SK-N-MC (cell line): ENCODE measurements at regions not wholly inside any gene's neighbourhood (a gene's known extent, or its start where the extent isn't known, plus 50 kb on each side); places are given as distances from the start of the nearest gene placed in this dataset.

Experiments
- DNase-seq: peaks from one replicate; pipeline ENCODE4 v3.0.0-alpha.2; 2011; ENCODE audit warnings: low read depth, low spot score
- H3K27ac ChIP-seq: fragments of 200-600 bp; sonication (generic); 2 replicates; pipeline ENCODE4 v1.5.1; 2016; ENCODE audit warnings: mixed run types
- H3K36me3 ChIP-seq: fragments of 200-600 bp; sonication (generic); 2 replicates; pipeline ENCODE4 v1.6.1; 2017; ENCODE audit warnings: antibody characterized with exemption, low read length, mixed read lengths; ENCODE audit not compliant: insufficient read depth
- H3K4me3 ChIP-seq: fragments of 200-600 bp; sonication (generic); 2 replicates; pipeline ENCODE4 v1.5.1; 2016
- H3K9ac ChIP-seq: fragments of 200-600 bp; sonication (generic); 2 replicates; pipeline ENCODE4 v1.8.0; 2017; ENCODE audit warnings: mixed run types, mixed read lengths; ENCODE audit not compliant: insufficient read length
- H3K9me3 ChIP-seq: fragments of 200-600 bp; sonication (generic); 2 replicates; pipeline ENCODE4 v1.6.1; 2017; ENCODE audit warnings: low read depth, mild to moderate bottlenecking, antibody characterized with exemption, low read length, moderate library complexity, mixed read lengths
- EZH2 ChIP-seq: fragments of 200-600 bp; sonication (generic); IDR thresholded peaks from one replicate; pipeline ENCODE4 v1.6.1; 2017; ENCODE audit warnings: antibody characterized with exemption
- FOXP2 ChIP-seq: optimal IDR thresholded peaks from 2 replicates; pipeline ENCODE3; 2011; ENCODE audit warnings: mild to moderate bottlenecking, moderate library complexity; ENCODE audit not compliant: insufficient read depth; ENCODE audit errors: extremely low read length, control extremely low read depth
- POLR2AphosphoS5 ChIP-seq: IDR thresholded peaks from 2 replicates; pipeline ENCODE4 v1.6.1; 2012; ENCODE audit warnings: mild to moderate bottlenecking, low read depth, low read length, borderline replicate concordance

DNA sequence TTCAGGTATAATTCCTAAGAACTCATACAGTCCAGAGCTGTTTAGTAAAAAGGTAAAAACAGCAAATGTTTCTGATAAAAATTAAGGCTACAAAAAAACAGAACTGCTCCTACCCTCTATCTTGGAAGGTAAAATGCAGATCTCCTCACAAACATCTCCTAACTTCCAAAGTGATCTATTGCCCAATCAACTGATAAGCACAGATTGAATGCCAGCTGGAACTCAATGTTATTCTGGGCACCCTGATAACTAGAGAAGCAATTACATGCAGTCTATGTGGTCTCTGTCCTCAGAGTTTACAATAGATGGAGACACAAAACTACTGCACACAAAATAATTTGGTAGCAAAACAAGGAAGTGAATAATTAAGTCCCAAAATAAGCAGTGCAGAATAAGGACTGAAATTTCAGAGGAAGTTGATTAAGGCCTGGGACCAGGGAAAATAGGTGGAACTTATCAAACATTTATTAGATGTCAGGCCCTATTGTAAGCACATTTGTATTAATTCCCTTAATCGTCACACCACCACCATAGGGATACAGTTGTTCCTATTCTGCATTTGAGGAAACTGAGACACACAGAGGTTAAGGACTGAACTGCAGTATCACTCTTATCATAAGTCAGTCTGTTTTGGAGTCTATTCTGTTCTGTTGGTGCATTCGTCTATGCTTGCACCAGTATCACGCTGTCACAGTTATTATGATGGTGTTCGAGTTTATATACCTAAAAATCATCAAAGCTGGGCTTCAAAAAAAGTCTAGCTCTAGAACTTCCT lies 102.2 kb upstream of the TARS1 start:
- H3K27ac ChIP-seq = no peak overlapping the region
- DNase-seq = no peak

DNA sequence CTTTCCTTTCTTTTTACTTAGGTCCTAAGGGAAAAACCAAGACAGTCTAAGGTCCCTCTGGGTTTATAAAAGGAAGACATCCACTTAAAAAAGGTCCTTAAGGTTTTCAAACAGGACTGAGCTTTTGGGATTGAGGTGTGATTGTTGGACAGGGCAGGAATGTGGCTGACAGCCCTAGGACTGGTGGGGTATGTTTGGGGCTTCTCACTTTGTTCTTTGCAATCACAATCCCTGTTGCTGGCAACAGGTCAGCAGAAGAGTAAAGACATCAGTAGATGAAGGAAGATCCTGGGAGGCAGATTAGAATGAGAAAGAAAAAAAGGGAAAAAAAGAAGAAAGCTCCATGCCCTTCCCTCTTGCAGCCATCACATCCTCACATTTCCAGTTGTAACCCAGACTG lies 101.4 kb upstream of the TARS1 start:
- TF ChIP-seq POLR2AphosphoS5 = no peak
- no peak for TF ChIP-seq FOXP2
- TF ChIP-seq EZH2 = no peak
- no peak overlapping the region for H3K9ac ChIP-seq
- H3K9me3 ChIP-seq = no peaks in the 10 kb centered on the region
- DNase-seq = no peak
- no peak overlapping the region for H3K4me3 ChIP-seq
- no peak overlapping the region for H3K27ac ChIP-seq
- no peaks in the 10 kb centered on the region for H3K36me3 ChIP-seq

More for the DNA sequence above, 102.2 kb upstream of the TARS1 start:
- H3K36me3 ChIP-seq = no peaks in the 10 kb centered on the region
- no peaks in the 10 kb centered on the region for H3K9me3 ChIP-seq
- H3K9ac ChIP-seq = no peak overlapping the region
- no peak for TF ChIP-seq FOXP2
- no peak for TF ChIP-seq POLR2AphosphoS5
- TF ChIP-seq EZH2 = no peak
- H3K4me3 ChIP-seq = no peak overlapping the region

DNA sequence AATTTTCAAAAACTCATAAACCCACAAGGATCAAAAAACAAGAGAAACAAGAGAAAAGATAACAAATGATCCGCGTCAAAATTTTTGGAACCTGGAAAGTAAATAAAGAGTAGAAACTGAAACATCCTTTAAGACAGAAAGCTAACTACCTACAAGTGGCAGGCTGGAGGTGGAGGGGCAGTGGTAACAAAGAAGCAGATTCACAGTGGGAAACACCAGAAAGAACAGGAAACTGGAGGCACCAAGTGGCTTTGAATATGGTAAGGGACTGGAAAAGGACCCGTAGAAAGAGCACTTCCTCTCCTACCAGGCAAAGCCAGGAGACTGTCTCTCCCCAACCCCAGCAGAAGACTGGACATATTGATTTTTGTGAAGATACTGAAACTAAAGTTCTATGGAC lies 100.6 kb upstream of the TARS1 start:
- Histone ChIP-seq H3K4me3 (no peak overlapping the region), H3K9me3 (no peaks in the 10 kb centered on the region), H3K9ac (no peak overlapping the region), H3K36me3 (no peaks in the 10 kb centered on the region), H3K27ac (no peak overlapping the region)
- no peak for DNase-seq
- TF ChIP-seq FOXP2 (no peak), EZH2 (no peak), POLR2AphosphoS5 (no peak)

DNA sequence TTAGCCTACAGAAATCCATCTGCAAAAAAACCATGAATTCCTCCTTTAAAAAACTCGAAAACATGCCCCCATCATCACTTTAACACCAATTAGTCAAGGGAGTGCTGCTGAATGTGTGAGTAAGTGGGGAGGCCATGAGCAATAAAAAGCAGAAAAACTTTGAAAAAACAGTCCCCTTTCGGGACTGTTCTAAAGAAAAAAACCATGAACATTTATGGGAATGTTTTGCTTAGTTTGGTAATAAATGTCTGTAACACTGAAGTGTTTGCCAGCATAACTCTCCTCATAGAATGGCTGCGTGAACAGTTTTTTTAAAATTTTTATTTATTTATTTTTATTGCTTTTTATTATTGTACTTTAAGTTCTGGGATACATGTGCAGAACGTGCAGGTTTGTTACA lies 99.4 kb upstream of the TARS1 start:
- TF ChIP-seq EZH2 = no peak
- TF ChIP-seq FOXP2 = no peak
- TF ChIP-seq POLR2AphosphoS5 = no peak
- no peak overlapping the region for H3K9ac ChIP-seq
- no peak overlapping the region for H3K27ac ChIP-seq
- no peak overlapping the region for H3K4me3 ChIP-seq
- no peaks in the 10 kb centered on the region for H3K9me3 ChIP-seq
- DNase-seq = no peak
- no peaks in the 10 kb centered on the region for H3K36me3 ChIP-seq

DNA sequence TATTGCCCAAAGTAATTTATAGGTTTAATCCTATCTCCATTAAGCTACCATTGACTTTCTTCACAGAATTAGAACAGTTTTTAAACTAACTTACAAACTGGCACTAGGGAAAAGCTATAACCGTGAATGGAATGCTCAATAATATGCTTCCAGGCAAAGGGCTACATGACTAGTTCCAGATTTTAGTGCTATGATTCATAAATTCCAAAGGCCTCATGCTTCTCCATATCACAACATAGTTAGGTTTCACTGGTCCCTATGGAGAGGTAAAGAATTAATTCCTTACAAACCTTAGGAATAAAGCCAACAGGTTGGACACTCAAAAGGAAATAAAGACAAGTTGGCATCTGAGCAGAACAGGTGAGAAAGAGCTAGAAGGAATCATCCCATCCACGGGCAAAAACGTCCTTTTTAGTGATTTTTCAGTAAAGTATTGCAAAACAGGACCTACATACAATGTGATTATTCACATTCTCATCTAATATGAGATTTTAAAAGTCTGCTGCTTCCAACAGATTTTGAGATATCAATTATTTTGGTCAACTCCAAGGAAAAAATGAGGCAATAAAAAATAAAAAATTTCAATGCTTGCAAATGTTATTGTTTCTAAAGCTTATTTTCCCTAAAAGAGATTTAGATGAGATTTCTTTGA lies 97.0 kb upstream of the TARS1 start:
- TF ChIP-seq EZH2 (no peak), POLR2AphosphoS5 (no peak), FOXP2 (no peak)
- H3K27ac ChIP-seq = no peak overlapping the region
- no peak overlapping the region for H3K9ac ChIP-seq
- H3K4me3 ChIP-seq = no peak overlapping the region
- H3K9me3 ChIP-seq = no peaks in the 10 kb centered on the region
- no peak for DNase-seq
- H3K36me3 ChIP-seq = no peaks in the 10 kb centered on the region

DNA sequence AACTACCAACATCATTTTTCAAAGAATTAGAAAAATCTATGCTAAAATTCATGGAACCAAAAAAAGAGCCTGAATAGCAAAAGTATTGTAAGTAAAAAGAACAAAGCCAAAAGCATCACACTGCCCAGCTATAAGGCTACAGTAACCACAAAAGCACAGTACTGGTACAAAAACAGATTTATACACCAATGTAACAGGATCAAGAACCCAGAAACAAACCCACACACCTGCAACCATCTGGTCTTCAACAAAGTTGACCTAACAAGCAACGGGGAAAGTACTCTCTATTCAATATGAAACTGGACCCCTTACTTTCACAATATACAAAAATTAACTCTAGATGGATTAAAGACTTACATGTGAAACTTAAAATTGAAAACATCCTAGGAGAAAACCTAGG lies 94.2 kb upstream of the TARS1 start:
- no peak overlapping the region for H3K4me3 ChIP-seq
- H3K36me3 ChIP-seq = no peaks in the 10 kb centered on the region
- no peak overlapping the region for H3K9ac ChIP-seq
- no peak overlapping the region for H3K27ac ChIP-seq
- no peaks in the 10 kb centered on the region for H3K9me3 ChIP-seq
- TF ChIP-seq EZH2 (no peak), POLR2AphosphoS5 (no peak), FOXP2 (no peak)
- no peak for DNase-seq

DNA sequence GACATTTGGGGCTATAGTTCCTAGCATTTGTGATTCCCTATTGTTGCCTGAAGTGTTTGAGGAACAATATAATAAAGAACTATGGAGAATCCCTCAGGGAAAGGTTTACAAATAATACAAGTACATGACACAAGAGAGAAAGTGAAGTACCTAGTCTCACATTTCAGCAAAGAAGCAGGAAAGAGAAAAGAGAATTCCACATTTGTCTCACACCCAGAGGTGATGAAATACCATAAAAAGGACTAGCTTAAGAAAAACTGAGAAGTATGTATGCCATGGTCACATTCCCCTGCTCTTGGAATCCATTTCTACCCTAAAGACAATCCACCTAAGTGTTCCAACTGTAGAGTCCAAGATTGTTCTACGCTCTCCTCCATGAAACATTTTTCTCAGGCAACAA lies 79.0 kb upstream of the TARS1 start:
- Histone ChIP-seq H3K27ac (no peak overlapping the region), H3K9ac (no peak overlapping the region), H3K9me3 (no peaks in the 10 kb centered on the region), H3K4me3 (no peak overlapping the region), H3K36me3 (no peaks in the 10 kb centered on the region)
- DNase-seq = no peak
- TF ChIP-seq EZH2 (no peak), FOXP2 (no peak), POLR2AphosphoS5 (no peak)

DNA sequence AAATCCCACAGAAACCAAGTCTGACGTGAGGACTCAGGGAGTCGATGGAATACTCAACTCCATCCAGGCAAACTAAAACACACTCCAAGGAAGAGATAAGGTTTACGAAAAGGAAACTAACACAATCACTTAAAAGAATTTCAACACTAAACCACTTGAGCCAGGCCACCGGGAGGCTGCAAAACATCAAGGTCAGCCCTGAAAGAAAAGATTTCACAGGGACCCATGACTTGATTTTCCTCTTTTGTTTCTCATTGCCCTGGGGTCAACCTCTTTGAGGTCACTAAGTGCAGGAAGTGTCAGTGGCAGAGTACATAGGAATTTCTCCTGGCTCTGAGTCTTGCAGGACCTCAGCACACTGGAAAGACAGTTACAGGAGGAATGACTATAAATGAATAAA lies 77.8 kb upstream of the TARS1 start:
- TF ChIP-seq EZH2 (no peak), POLR2AphosphoS5 (no peak), FOXP2 (no peak)
- no peak for DNase-seq
- H3K9me3 ChIP-seq = no peaks in the 10 kb centered on the region
- no peak overlapping the region for H3K27ac ChIP-seq
- no peak overlapping the region for H3K9ac ChIP-seq
- no peak overlapping the region for H3K4me3 ChIP-seq
- H3K36me3 ChIP-seq = no peaks in the 10 kb centered on the region
